HEK293 (cell line): ENCODE measurements at regions not wholly inside any gene's neighbourhood (a gene's known extent, or its start where the extent isn't known, plus 50 kb on each side); places are given as distances from the start of the nearest gene placed in this dataset.

Source experiments
- CTCF ChIA-PET: fragments of 350-600 bp; formaldehyde crosslinking; extraction: SDS; loops from one replicate; lab custom pipeline; 2021; ENCODE audit warnings: antibody characterized with exemption; lab: Yijun Ruan, JAX
- POLR2A ChIA-PET: fragments of 300-600 bp; formaldehyde crosslinking; extraction: SDS; loops from one replicate; lab custom pipeline; 2020; ENCODE audit warnings: antibody characterized with exemption, inconsistent platforms; lab: Yijun Ruan, JAX
- H3K27ac ChIP-seq: fragments of 200-500 bp; sonication (Bioruptor generic); 2 replicates; pipeline ENCODE4 v1.5.1; 2014; ENCODE audit warnings: low read depth, low read length, control low read depth, inconsistent platforms; ENCODE audit errors: extremely low read depth
- H3K36me3 ChIP-seq, 2 experiments: fragments of 200-500 bp in 1 of 2; sonication (Bioruptor generic) in 1 of 2; 1 replicate in 1 of 2; 2 replicates in 1 of 2; pipeline ENCODE4 v1.5.1; 2014 to 2017; ENCODE audit warnings: inconsistent platforms in 2 of 2, low read length in 2 of 2; ENCODE audit not compliant: control insufficient read depth in 2 of 2, insufficient read depth in 1 of 2
- H3K4me1 ChIP-seq: fragments of 200-500 bp; sonication (Bioruptor generic); 2 replicates; pipeline ENCODE4 v1.5.1; 2014; ENCODE audit warnings: mild to moderate bottlenecking, low read length, inconsistent platforms; ENCODE audit not compliant: control insufficient read depth, insufficient read depth
- H3K4me3 ChIP-seq: 2 replicates; pipeline ENCODE4 v1.5.1; 2011; ENCODE audit warnings: low read depth, mild to moderate bottlenecking, control low read depth, low read length, moderate library complexity
- H3K9me3 ChIP-seq: fragments of 200-500 bp; sonication (Bioruptor generic); 2 replicates; pipeline ENCODE4 v1.5.1; 2014; ENCODE audit warnings: low read depth, low read length, inconsistent platforms; ENCODE audit not compliant: control insufficient read depth, insufficient read depth
- BCL6B ChIP-seq: fragments of 450-650 bp; formaldehyde crosslinking; IDR thresholded peaks from 2 replicates; pipeline ENCODE4 v1.5.1; 2017; ENCODE audit warnings: missing biosample characterization, missing genetic modification characterization
- GLI4 ChIP-seq: fragments of 450-650 bp; formaldehyde crosslinking; IDR thresholded peaks from 2 replicates; pipeline ENCODE4 v1.5.1; 2016; ENCODE audit warnings: missing biosample characterization, missing genetic modification characterization
- ZBTB1 ChIP-seq: fragments of 450-650 bp; formaldehyde crosslinking; IDR thresholded peaks from 2 replicates; pipeline ENCODE4 v1.5.1; 2016; ENCODE audit warnings: missing biosample characterization, missing genetic modification characterization
- ZBTB20 ChIP-seq: fragments of 450-650 bp; formaldehyde crosslinking; IDR thresholded peaks from 2 replicates; pipeline ENCODE4 v1.5.1; 2016; ENCODE audit warnings: missing biosample characterization, missing genetic modification characterization
- ZNF114 ChIP-seq: fragments of 450-650 bp; formaldehyde crosslinking; IDR thresholded peaks from 2 replicates; pipeline ENCODE4 v1.5.0; 2017; ENCODE audit warnings: missing biosample characterization, missing genetic modification characterization
- ZNF169 ChIP-seq: fragments of 450-650 bp; formaldehyde crosslinking; IDR thresholded peaks from 2 replicates; pipeline ENCODE4 v1.5.1; 2016; ENCODE audit warnings: missing biosample characterization, missing genetic modification characterization
- ZNF2 ChIP-seq: fragments of 450-650 bp; formaldehyde crosslinking; IDR thresholded peaks from 2 replicates; pipeline ENCODE4 v1.5.1; 2016; ENCODE audit warnings: missing biosample characterization, missing genetic modification characterization
- ZNF24 ChIP-seq: fragments of 450-650 bp; formaldehyde crosslinking; IDR thresholded peaks from 2 replicates; pipeline ENCODE4 v1.5.1; 2016; ENCODE audit warnings: missing biosample characterization, missing genetic modification characterization
- ZNF449 ChIP-seq: fragments of 450-650 bp; formaldehyde crosslinking; IDR thresholded peaks from 2 replicates; pipeline ENCODE4 v1.5.1; 2017; ENCODE audit warnings: missing biosample characterization, mild to moderate bottlenecking, missing genetic modification characterization, moderate library complexity
- ZNF501 ChIP-seq: fragments of 450-650 bp; formaldehyde crosslinking; IDR thresholded peaks from 2 replicates; pipeline ENCODE4 v1.5.1; 2016; ENCODE audit warnings: missing biosample characterization, missing genetic modification characterization
- ZNF514 ChIP-seq: fragments of 450-650 bp; formaldehyde crosslinking; IDR thresholded peaks from 2 replicates; pipeline ENCODE4 v1.5.1; 2016; ENCODE audit warnings: missing biosample characterization, missing genetic modification characterization
- ZNF626 ChIP-seq: fragments of 450-650 bp; sonication (Bioruptor Pico); formaldehyde crosslinking; IDR thresholded peaks from 2 replicates; pipeline ENCODE4 v1.5.1; 2018; ENCODE audit warnings: missing biosample characterization, missing genetic modification characterization, inconsistent platforms
- ZNF645 ChIP-seq: fragments of 450-650 bp; formaldehyde crosslinking; IDR thresholded peaks from 2 replicates; pipeline ENCODE4; 2016; ENCODE audit warnings: missing biosample characterization, missing genetic modification characterization
- ZNF747 ChIP-seq: fragments of 450-650 bp; formaldehyde crosslinking; IDR thresholded peaks from 2 replicates; pipeline ENCODE4 v1.5.1; 2016; ENCODE audit warnings: missing biosample characterization, missing genetic modification characterization
- ZNF76 ChIP-seq: fragments of 450-650 bp; formaldehyde crosslinking; IDR thresholded peaks from 2 replicates; pipeline ENCODE4; 2016; ENCODE audit warnings: low read depth, missing biosample characterization, missing genetic modification characterization, borderline replicate concordance
- ZXDB ChIP-seq: fragments of 450-650 bp; formaldehyde crosslinking; IDR thresholded peaks from 2 replicates; pipeline ENCODE4 v1.5.1; 2016; ENCODE audit warnings: missing biosample characterization, missing genetic modification characterization
- TF ChIP-seq, protein P1 (sequence below): fragments of 450-650 bp; formaldehyde crosslinking; IDR thresholded peaks from 2 replicates; pipeline ENCODE4 v1.5.1; 2016; ENCODE audit warnings: missing biosample characterization, missing genetic modification characterization
- TF ChIP-seq, protein P2 (sequence below): fragments of 450-650 bp; formaldehyde crosslinking; IDR thresholded peaks from 2 replicates; pipeline ENCODE4 v1.5.1; 2016; ENCODE audit warnings: missing biosample characterization, missing genetic modification characterization
- TF ChIP-seq, protein P3 (sequence below): fragments of 450-650 bp; formaldehyde crosslinking; IDR thresholded peaks from 2 replicates; pipeline ENCODE4 v1.5.1; 2016; ENCODE audit warnings: missing biosample characterization, missing genetic modification characterization

DNA sequence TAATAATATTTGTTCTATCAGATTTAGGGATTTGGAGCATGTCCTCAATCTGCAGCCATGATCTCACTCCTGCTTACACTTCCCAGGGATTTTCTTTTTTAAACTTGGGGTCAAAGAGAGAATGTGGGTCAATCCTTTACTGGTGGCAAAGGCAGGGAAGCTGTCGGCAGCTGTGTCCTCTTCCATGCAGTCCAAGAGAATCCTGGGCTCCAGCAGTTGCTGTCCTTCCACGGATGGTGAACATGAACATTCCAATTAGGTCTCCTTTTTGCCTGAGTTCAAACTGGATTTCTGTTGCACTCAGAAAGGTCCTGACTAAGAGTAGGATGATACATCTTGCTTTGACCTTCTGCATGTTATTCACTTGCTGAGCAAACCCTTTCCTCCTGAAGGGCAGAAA lies 73.9 kb downstream of the ARL6IP4 start (continued):
- TF ChIP-seq, protein P1, sequence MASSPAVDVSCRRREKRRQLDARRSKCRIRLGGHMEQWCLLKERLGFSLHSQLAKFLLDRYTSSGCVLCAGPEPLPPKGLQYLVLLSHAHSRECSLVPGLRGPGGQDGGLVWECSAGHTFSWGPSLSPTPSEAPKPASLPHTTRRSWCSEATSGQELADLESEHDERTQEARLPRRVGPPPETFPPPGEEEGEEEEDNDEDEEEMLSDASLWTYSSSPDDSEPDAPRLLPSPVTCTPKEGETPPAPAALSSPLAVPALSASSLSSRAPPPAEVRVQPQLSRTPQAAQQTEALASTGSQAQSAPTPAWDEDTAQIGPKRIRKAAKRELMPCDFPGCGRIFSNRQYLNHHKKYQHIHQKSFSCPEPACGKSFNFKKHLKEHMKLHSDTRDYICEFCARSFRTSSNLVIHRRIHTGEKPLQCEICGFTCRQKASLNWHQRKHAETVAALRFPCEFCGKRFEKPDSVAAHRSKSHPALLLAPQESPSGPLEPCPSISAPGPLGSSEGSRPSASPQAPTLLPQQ (tag by site-specific recombination): no peak
- TF ChIP-seq ZNF169 (tag by site-specific recombination) (no peak), ZNF449 (no peak), ZBTB20 (tag by site-specific recombination) (no peak), ZBTB1 (no peak)
- TF ChIP-seq, protein P2, sequence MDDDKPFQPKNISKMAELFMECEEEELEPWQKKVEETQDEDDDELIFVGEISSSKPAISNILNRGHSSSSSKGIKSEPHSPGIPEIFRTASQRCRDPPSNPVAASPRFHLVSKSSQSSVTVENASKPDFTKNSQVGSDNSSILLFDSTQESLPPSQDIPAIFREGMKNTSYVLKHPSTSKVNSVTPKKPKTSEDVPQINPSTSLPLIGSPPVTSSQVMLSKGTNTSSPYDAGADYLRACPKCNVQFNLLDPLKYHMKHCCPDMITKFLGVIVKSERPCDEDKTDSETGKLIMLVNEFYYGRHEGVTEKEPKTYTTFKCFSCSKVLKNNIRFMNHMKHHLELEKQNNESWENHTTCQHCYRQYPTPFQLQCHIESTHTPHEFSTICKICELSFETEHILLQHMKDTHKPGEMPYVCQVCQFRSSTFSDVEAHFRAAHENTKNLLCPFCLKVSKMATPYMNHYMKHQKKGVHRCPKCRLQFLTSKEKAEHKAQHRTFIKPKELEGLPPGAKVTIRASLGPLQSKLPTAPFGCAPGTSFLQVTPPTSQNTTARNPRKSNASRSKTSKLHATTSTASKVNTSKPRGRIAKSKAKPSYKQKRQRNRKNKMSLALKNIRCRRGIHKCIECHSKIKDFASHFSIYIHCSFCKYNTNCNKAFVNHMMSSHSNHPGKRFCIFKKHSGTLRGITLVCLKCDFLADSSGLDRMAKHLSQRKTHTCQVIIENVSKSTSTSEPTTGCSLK (tag by site-specific recombination): no peak
- TF ChIP-seq, all 188 proteins: peak for 0

- H3K4me1 ChIP-seq: no peaks in the 10 kb centered on the region
- CTCF ChIA-PET: no interaction called here
Measured at GRCh38 chr12:123051556-123051955, 71.1 kb downstream of the ARL6IP4 start.

More at GRCh38 chr12:123051556-123051955, 71.1 kb downstream of the ARL6IP4 start:
- no peaks in the 10 kb centered on the region for H3K9me3 ChIP-seq
- H3K4me3 ChIP-seq: no peak overlapping the region
- H3K36me3 ChIP-seq: no peaks in the 10 kb centered on the region
- POLR2A ChIA-PET: no interaction called here
- TF ChIP-seq, protein P3, sequence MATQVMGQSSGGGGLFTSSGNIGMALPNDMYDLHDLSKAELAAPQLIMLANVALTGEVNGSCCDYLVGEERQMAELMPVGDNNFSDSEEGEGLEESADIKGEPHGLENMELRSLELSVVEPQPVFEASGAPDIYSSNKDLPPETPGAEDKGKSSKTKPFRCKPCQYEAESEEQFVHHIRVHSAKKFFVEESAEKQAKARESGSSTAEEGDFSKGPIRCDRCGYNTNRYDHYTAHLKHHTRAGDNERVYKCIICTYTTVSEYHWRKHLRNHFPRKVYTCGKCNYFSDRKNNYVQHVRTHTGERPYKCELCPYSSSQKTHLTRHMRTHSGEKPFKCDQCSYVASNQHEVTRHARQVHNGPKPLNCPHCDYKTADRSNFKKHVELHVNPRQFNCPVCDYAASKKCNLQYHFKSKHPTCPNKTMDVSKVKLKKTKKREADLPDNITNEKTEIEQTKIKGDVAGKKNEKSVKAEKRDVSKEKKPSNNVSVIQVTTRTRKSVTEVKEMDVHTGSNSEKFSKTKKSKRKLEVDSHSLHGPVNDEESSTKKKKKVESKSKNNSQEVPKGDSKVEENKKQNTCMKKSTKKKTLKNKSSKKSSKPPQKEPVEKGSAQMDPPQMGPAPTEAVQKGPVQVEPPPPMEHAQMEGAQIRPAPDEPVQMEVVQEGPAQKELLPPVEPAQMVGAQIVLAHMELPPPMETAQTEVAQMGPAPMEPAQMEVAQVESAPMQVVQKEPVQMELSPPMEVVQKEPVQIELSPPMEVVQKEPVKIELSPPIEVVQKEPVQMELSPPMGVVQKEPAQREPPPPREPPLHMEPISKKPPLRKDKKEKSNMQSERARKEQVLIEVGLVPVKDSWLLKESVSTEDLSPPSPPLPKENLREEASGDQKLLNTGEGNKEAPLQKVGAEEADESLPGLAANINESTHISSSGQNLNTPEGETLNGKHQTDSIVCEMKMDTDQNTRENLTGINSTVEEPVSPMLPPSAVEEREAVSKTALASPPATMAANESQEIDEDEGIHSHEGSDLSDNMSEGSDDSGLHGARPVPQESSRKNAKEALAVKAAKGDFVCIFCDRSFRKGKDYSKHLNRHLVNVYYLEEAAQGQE (tag by site-specific recombination): no peak
- no peak for TF ChIP-seq GLI4 (tag by site-specific recombination)
- TF ChIP-seq ZXDB (tag by site-specific recombination): no peak
- no peak for TF ChIP-seq ZNF645 (tag by site-specific recombination)
- no peak for TF ChIP-seq ZNF24 (tag by site-specific recombination)
- TF ChIP-seq ZNF114: no peak
- no peak for TF ChIP-seq ZNF501 (tag by site-specific recombination)
- TF ChIP-seq, protein P2 (tag by site-specific recombination): no peak
- TF ChIP-seq BCL6B (tag by site-specific recombination): no peak
- no peak for TF ChIP-seq ZNF76 (tag by site-specific recombination)
- no peak for TF ChIP-seq ZNF2
- no peak for TF ChIP-seq ZNF514 (tag by site-specific recombination)
- TF ChIP-seq ZNF747 (tag by site-specific recombination): no peak
- no peak for TF ChIP-seq ZNF626 (tag by site-specific recombination)
- no peak overlapping the region for H3K27ac ChIP-seq
